SK-N-MC (cell line): ENCODE measurements at regions not wholly inside any gene's neighbourhood (a gene's known extent, or its start where the extent isn't known, plus 50 kb on each side); places are given as distances from the start of the nearest gene placed in this dataset.

Source experiments
- EZH2 ChIP-seq: fragments of 200-600 bp; sonication (generic); IDR thresholded peaks from one replicate; pipeline ENCODE4 v1.6.1; 2017; ENCODE audit warnings: antibody characterized with exemption
- POLR2AphosphoS5 ChIP-seq: IDR thresholded peaks from 2 replicates; pipeline ENCODE4 v1.6.1; 2012; ENCODE audit warnings: mild to moderate bottlenecking, low read depth, low read length, borderline replicate concordance

GRCh38 chr9:107635101-107635802 lies 145.7 kb upstream of the KLF4 start:
- no peak for TF ChIP-seq EZH2
- TF ChIP-seq POLR2AphosphoS5: no peak
